ENCODE measurements at regions not wholly inside any gene's neighbourhood (a gene's known extent, or its start where the extent isn't known, plus 50 kb on each side); places are given as distances from the start of the nearest gene placed in this dataset.

- no peak for ATAC-seq
- no peak overlapping the region for H3K27ac ChIP-seq
- H3K36me3 ChIP-seq: no peaks in the 10 kb centered on the region
- 83 to 97% methylated on average over 2 of the region's 2 CpGs for WGBS, 2 donors (ENCODE audit: low coverage in 1 of 2)
- TF ChIP-seq POLR2AphosphoS5 (IDR thresholded peaks at IDR 0.05) (no peak), POLR2A (IDR thresholded peaks at IDR 0.05) (no peak), CTCF (IDR thresholded peaks at IDR 0.05) (no peak), EP300 (IDR thresholded peaks at IDR 0.05) (no peak)
- H3K9me3 ChIP-seq: no peaks in the 10 kb centered on the region
- H3K4me1 ChIP-seq: no peaks in the 10 kb centered on the region
- no peak overlapping the region for H3K4me3 ChIP-seq
- H3K27me3 ChIP-seq: no peaks in the 10 kb centered on the region
These were observed 103.0 kb downstream of the SLC30A10 start for GRCh38 chr1:219825355-219825754.

GRCh38 chr1:219824338-219824737, 104.0 kb downstream of the SLC30A10 start:
- ATAC-seq: no peak
- H3K9me3 ChIP-seq: no peaks in the 10 kb centered on the region
- H3K4me3 ChIP-seq: no peak overlapping the region
- H3K27ac ChIP-seq: no peak overlapping the region
- no peaks in the 10 kb centered on the region for H3K27me3 ChIP-seq
- no peak for TF ChIP-seq EP300 (IDR thresholded peaks at IDR 0.05)
- no peak for TF ChIP-seq POLR2AphosphoS5 (IDR thresholded peaks at IDR 0.05)
- TF ChIP-seq CTCF (IDR thresholded peaks at IDR 0.05): no peak
- no peaks in the 10 kb centered on the region for H3K4me1 ChIP-seq
- 63 to 92% methylated on average over 2 of the region's 2 CpGs for WGBS, 2 donors (ENCODE audit: low coverage in 1 of 2)
- H3K36me3 ChIP-seq: no peaks in the 10 kb centered on the region

- Histone ChIP-seq H3K4me3 (no peak overlapping the region), H3K4me1 (no peaks in the 10 kb centered on the region), H3K27me3 (peaks cover 5% of the 10 kb centered on the region), H3K36me3 (no peaks in the 10 kb centered on the region), H3K27ac (no peak overlapping the region), H3K9me3 (no peaks in the 10 kb centered on the region)
- TF ChIP-seq CTCF (IDR thresholded peaks at IDR 0.05): no peak
- TF ChIP-seq POLR2A (IDR thresholded peaks at IDR 0.05): no peak
- no peak for TF ChIP-seq EP300 (IDR thresholded peaks at IDR 0.05)
- no peak for TF ChIP-seq POLR2AphosphoS5 (IDR thresholded peaks at IDR 0.05)
- WGBS, 2 donors (ENCODE audit: low coverage in 1 of 2): 46 to 61% methylated on average over 2 of the region's 2 CpGs
- ATAC-seq: no peak
These were observed 107.8 kb downstream of the SLC30A10 start for GRCh38 chr1:219820551-219820950.

GRCh38 chr1:219817914-219818313, 110.4 kb downstream of the SLC30A10 start:
- TF ChIP-seq CTCF (IDR thresholded peaks at IDR 0.05): no peak
- no peak for TF ChIP-seq POLR2A (IDR thresholded peaks at IDR 0.05)
- TF ChIP-seq EP300 (IDR thresholded peaks at IDR 0.05): no peak
- no peak for TF ChIP-seq POLR2AphosphoS5 (IDR thresholded peaks at IDR 0.05)
- WGBS, 2 donors (ENCODE audit: low coverage in 1 of 2): 48 to 58% methylated on average over 2 of the region's 2 CpGs
- ATAC-seq: no peak

GRCh38 chr1:219813294-219813693, 115.1 kb downstream of the SLC30A10 start:
- Histone ChIP-seq H3K27ac (no peak overlapping the region), H3K4me1 (peaks cover 0 to 11% (median 5%) of the 10 kb centered on the region in 3 donors), H3K9me3 (no peaks in the 10 kb centered on the region), H3K36me3 (no peaks in the 10 kb centered on the region), H3K27me3 (peaks cover 5% of the 10 kb centered on the region), H3K4me3 (no peak overlapping the region)
- 27 to 40% methylated on average over 1 of the region's 1 CpG for WGBS, 2 donors (ENCODE audit: low coverage in 1 of 2)
- ATAC-seq: no peak
- TF ChIP-seq CTCF (IDR thresholded peaks at IDR 0.05): no peak
- TF ChIP-seq EP300 (IDR thresholded peaks at IDR 0.05): no peak
- TF ChIP-seq POLR2A (IDR thresholded peaks at IDR 0.05): no peak
- TF ChIP-seq POLR2AphosphoS5 (IDR thresholded peaks at IDR 0.05): no peak

More at GRCh38 chr1:219817914-219818313, 110.4 kb downstream of the SLC30A10 start:
- Histone ChIP-seq H3K36me3 (no peaks in the 10 kb centered on the region), H3K9me3 (no peaks in the 10 kb centered on the region), H3K4me1 (peaks cover 0 to under 1% (median 0%) of the 10 kb centered on the region in 3 donors), H3K27me3 (peaks cover 5% of the 10 kb centered on the region), H3K27ac (no peak overlapping the region), H3K4me3 (no peak overlapping the region)

Measured in gastroesophageal sphincter (tissue), 4 donors.